SK-N-SH (cell line): ENCODE measurements at regions not wholly inside any gene's neighbourhood (a gene's known extent, or its start where the extent isn't known, plus 50 kb on each side); places are given as distances from the start of the nearest gene placed in this dataset.

ENCODE experiments used
- CTCF ChIP-seq: fragments of 200-600 bp; sonication (generic); IDR thresholded peaks from 2 replicates; pipeline ENCODE4 v1.6.1; 2017; ENCODE audit warnings: antibody characterized with exemption, mild to moderate bottlenecking, moderate library complexity
- EZH2phosphoT487 ChIP-seq: fragments of 200-600 bp; sonication (generic); IDR thresholded peaks from 2 replicates; pipeline ENCODE4 v1.6.1; 2017; ENCODE audit warnings: low read depth, mixed run types, mild to moderate bottlenecking, antibody characterized with exemption, moderate library complexity, borderline replicate concordance
- FOSL2 ChIP-seq: IDR thresholded peaks from 2 replicates; pipeline ENCODE4 v1.4.0; 2012; ENCODE audit warnings: low read depth, mild to moderate bottlenecking, moderate library complexity, borderline replicate concordance
- FOXM1 ChIP-seq: IDR thresholded peaks from 2 replicates; pipeline ENCODE4 v1.4.0; 2012; ENCODE audit warnings: low read depth, mild to moderate bottlenecking
- JUND ChIP-seq: IDR thresholded peaks from 2 replicates; pipeline ENCODE4 v1.4.0; 2012
- MAX ChIP-seq: IDR thresholded peaks from 2 replicates; pipeline ENCODE4 v1.4.0; 2012; ENCODE audit warnings: low read depth
- MXI1 ChIP-seq: IDR thresholded peaks from 2 replicates; pipeline ENCODE4 v1.6.1; 2012; ENCODE audit warnings: mild to moderate bottlenecking, low read depth, low read length, improper control_type of control experiment
- POLR2AphosphoS5 ChIP-seq: IDR thresholded peaks from 2 replicates; pipeline ENCODE4 v1.6.1; 2012; ENCODE audit warnings: low read depth, low read length
- RFX5 ChIP-seq: IDR thresholded peaks from 2 replicates; pipeline ENCODE4 v1.6.1; 2012; ENCODE audit warnings: mild to moderate bottlenecking, improper control_type of control experiment, low read length
- TAF1 ChIP-seq: IDR thresholded peaks from 2 replicates; pipeline ENCODE4 v1.6.1; 2012; ENCODE audit warnings: low read depth, mild to moderate bottlenecking, low read length, moderate library complexity, borderline replicate concordance
- TEAD4 ChIP-seq: IDR thresholded peaks from 2 replicates; pipeline ENCODE4 v1.4.0; 2012; ENCODE audit warnings: mild to moderate bottlenecking, borderline replicate concordance; ENCODE audit not compliant: insufficient read depth

DNA sequence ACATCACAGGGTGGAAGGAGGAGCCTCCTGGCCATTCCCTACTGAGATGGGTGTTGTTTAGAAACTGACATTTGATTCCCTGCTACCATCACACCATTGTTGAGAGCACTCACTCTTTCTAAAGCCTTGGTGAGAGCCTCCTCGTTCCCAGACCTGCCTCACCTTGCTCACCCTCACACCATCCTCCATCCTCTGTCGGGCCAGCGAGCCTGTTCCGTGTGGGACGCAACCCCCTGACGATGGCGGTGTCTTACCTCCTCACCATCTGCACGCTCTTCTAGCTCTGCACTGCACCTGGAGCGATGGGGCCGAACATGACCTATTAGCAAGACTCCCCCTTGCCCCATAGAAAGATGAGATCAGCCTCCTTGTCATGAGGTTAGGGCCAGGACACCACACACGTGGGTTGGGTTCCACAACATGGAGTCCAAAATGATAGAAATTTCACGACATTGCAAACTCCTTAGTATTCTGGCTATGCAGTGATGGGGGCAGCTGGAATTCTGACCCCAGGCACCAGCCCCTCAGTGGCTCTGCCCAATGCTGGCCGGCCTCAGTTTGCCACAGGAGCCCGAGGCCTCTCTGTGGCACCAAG is 1017.9 kb downstream of the TBC1D22A start:
- TF ChIP-seq EZH2phosphoT487 (no peak), POLR2AphosphoS5 (no peak), RFX5 (no peak), FOSL2 (no peak), FOXM1 (no peak), CTCF (no peak), TEAD4 (no peak), JUND (no peak), MXI1 (no peak), TAF1 (no peak), MAX (no peak)
